ENCODE measurements at regions not wholly inside any gene's neighbourhood (a gene's known extent, or its start where the extent isn't known, plus 50 kb on each side); places are given as distances from the start of the nearest gene placed in this dataset.

DNA sequence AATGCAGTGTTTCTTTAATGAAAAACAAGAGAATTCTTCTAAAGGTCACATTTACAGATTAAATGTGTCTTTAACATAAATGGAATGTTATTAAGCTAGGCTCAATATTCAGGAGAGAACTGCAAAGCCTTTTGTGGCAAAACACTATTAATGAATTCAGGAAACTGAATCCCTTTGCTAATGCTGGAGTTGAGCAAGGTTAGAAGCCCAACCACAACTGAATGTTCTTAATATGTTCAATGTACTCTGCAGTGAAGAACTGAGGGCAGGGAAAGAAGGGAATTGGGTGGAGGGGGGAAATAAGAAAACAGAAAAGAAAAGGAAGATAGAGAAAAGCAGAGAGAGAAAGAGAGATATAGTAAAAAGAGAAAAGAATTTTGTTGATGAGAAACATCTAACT, 276.7 kb upstream of the TMEM161B start:
- TF ChIP-seq, protein P1, sequence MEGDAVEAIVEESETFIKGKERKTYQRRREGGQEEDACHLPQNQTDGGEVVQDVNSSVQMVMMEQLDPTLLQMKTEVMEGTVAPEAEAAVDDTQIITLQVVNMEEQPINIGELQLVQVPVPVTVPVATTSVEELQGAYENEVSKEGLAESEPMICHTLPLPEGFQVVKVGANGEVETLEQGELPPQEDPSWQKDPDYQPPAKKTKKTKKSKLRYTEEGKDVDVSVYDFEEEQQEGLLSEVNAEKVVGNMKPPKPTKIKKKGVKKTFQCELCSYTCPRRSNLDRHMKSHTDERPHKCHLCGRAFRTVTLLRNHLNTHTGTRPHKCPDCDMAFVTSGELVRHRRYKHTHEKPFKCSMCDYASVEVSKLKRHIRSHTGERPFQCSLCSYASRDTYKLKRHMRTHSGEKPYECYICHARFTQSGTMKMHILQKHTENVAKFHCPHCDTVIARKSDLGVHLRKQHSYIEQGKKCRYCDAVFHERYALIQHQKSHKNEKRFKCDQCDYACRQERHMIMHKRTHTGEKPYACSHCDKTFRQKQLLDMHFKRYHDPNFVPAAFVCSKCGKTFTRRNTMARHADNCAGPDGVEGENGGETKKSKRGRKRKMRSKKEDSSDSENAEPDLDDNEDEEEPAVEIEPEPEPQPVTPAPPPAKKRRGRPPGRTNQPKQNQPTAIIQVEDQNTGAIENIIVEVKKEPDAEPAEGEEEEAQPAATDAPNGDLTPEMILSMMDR (IDR thresholded peaks at IDR 0.05; ENCODE audit: low read depth, low read length, poor library complexity, severe bottlenecking), result no peak
- no peak for TF ChIP-seq EZH2phosphoT487 (IDR thresholded peaks at IDR 0.05; ENCODE audit: borderline replicate concordance, low read length)

Measured in DOHH2 (cell line).